PC-9 (cell line): ENCODE measurements at regions not wholly inside any gene's neighbourhood (a gene's known extent, or its start where the extent isn't known, plus 50 kb on each side); places are given as distances from the start of the nearest gene placed in this dataset.

Experiments
- EZH2 ChIP-seq: fragments of 200-600 bp; sonication (generic); IDR thresholded peaks from 2 replicates; pipeline ENCODE4 v1.8.0; 2017; ENCODE audit warnings: antibody characterized with exemption, low read depth
- TF ChIP-seq, protein P1 (sequence below): fragments of 200-600 bp; sonication (generic); conservative IDR thresholded peaks from 2 replicates; pipeline ENCODE4 v1.6.1; 2017; ENCODE audit warnings: mixed run types, antibody characterized with exemption, mild to moderate bottlenecking, moderate library complexity

DNA sequence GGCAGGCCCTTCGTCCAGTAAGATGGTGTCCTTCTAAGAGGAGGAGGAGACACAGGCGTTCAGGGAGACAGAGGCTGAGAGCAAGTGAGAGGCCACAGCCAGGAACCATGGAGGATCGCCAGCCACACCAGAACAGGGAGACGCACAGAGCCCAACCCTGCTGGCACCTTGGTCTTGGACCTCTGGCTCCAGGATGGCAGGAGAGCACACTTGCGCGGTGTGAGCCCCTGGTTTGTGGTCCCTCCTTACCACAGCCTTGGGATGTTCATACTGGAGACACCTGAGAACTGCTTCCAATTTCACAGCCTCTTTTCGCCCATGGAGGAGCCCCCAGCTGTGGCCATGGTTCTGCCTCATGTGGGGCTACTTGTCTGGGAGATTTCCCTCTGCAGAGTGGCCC lies 222.4 kb downstream of the DLL1 start:
- TF ChIP-seq, protein P1, sequence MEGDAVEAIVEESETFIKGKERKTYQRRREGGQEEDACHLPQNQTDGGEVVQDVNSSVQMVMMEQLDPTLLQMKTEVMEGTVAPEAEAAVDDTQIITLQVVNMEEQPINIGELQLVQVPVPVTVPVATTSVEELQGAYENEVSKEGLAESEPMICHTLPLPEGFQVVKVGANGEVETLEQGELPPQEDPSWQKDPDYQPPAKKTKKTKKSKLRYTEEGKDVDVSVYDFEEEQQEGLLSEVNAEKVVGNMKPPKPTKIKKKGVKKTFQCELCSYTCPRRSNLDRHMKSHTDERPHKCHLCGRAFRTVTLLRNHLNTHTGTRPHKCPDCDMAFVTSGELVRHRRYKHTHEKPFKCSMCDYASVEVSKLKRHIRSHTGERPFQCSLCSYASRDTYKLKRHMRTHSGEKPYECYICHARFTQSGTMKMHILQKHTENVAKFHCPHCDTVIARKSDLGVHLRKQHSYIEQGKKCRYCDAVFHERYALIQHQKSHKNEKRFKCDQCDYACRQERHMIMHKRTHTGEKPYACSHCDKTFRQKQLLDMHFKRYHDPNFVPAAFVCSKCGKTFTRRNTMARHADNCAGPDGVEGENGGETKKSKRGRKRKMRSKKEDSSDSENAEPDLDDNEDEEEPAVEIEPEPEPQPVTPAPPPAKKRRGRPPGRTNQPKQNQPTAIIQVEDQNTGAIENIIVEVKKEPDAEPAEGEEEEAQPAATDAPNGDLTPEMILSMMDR: no peak
- TF ChIP-seq EZH2: no peak
